Heart right ventricle (tissue), 16 donors: ENCODE measurements at regions not wholly inside any gene's neighbourhood (a gene's known extent, or its start where the extent isn't known, plus 50 kb on each side); places are given as distances from the start of the nearest gene placed in this dataset.

Experiments
- ATAC-seq, 8 donors: fragments of 200-7000 bp; cut with Tn5 transposase; one replicate each; pipeline ENCODE4 v1.9.1; 2020; ENCODE audit warnings: mild to moderate bottlenecking in 8 of 8, moderate library complexity in 8 of 8, moderate number of reproducible peaks in 1 of 8
- DNase-seq, 2 donors: peaks; one replicate each; pipeline ENCODE4 v3.0.0-alpha.2; 2020
- H3K27ac ChIP-seq, 10 donors: fragments of 200-600 bp; sonication (generic) in 2 of 10; one replicate each; pipeline versions ENCODE4 v1.5.0 to v1.8.0; 2020 to 2022; ENCODE audit warnings: mild to moderate bottlenecking in 3 of 10
- H3K27me3 ChIP-seq, 7 donors: fragments of 200-600 bp; one replicate each; pipeline ENCODE4 v1.8.0; 2021 to 2022; ENCODE audit warnings: mild to moderate bottlenecking in 2 of 7
- H3K36me3 ChIP-seq, 9 donors: fragments of 200-600 bp; sonication (generic) in 1 of 9; one replicate each; pipeline versions ENCODE4 v1.5.0 to v1.8.0; 2020 to 2022; ENCODE audit warnings: mild to moderate bottlenecking in 2 of 9
- H3K4me1 ChIP-seq, 9 donors: fragments of 200-600 bp; sonication (generic) in 1 of 9; one replicate each; pipeline versions ENCODE4 v1.5.0 to v1.8.0; 2020 to 2022; ENCODE audit warnings: mild to moderate bottlenecking in 4 of 9
- H3K4me3 ChIP-seq, 10 donors: fragments of 200-600 bp; sonication (generic) in 2 of 10; one replicate each; pipeline versions ENCODE4 v1.5.0 to v1.8.0; 2020 to 2022; ENCODE audit warnings: mild to moderate bottlenecking in 7 of 10, moderate library complexity in 2 of 10
- H3K9me3 ChIP-seq, 11 donors: fragments of 200-600 bp in 10 of 11; sonication (generic) in 2 of 11; one replicate each; pipeline versions ENCODE4 v1.5.0 to v1.8.0; 2013 to 2022; ENCODE audit warnings: mild to moderate bottlenecking in 2 of 11, control low read depth in 1 of 11, moderate library complexity in 1 of 11
- CTCF ChIP-seq, 9 donors: fragments of 200-600 bp; sonication (generic) in 2 of 9; IDR thresholded peaks; one replicate each; pipeline versions ENCODE4 v1.5.0 to v1.8.0; 2021 to 2022; ENCODE audit warnings: antibody characterized with exemption in 9 of 9, mild to moderate bottlenecking in 5 of 9, moderate library complexity in 1 of 9
- WGBS, 2 donors: extraction: QIAGEN DNeasy Blood & Tissue Kit; methylation state at CpG; one replicate each; pipeline ENCODE4 v1.1.7; 2013; ENCODE audit warnings: inconsistent platforms in 1 of 2; 5-methylcytosine and 5-hydroxymethylcytosine counted together
- intact Hi-C, 10 donors: fragments of 100-400 bp; cut with DNase I; formaldehyde crosslinking; loops; one replicate each; pipeline versions ENCODE4 v1.11.1 to v1.14.2; 2022
- donor health status: Arrhythmogenic right ventricular cardiomyopathy.
- donor health status: ischemic (EF 13 %, LVEDD 7.1; RV severe dilation, severe dysfunction).
- donor health status: healthy with polysubstance abuse.
- donor health status: DM: no; HTN: yes; CAD: no.
- donor health status: DM: no; HTN: no; CAD: no.
- donor health status: ischemic (EF 25% LVEDD 6.9; RV normal size, moderate dysfunction).
- donor health status: ischemic (EF 25% LVEDD 5.7; RV mildly dilated, moderate dysfunction).
- donor health status: healthy.
- donor health status: DM: yes; HTN: yes; CAD: no.
- donor health status: Ischemic cardiomyopathy.
- donor health status: ischemic (EF 35%, LVEDD 5.7; RV mildly dilated, moderate dysfunction).
- donor health status: nonischemic (EF 11% LVEDD 7.7; RV severe dilation, severe dysfunction).
- donor health status: DM: yes; HTN: yes; CAD: no.
- donor health status: PGD.
- donor health status: ischemic (EF 29% LVEDD 5.4; RV normal size, mild dysfunction).
- donor health status: nonischemic (EF 23%, LVEDD 6.1; RV moderate dilation, normal function).

DNA sequence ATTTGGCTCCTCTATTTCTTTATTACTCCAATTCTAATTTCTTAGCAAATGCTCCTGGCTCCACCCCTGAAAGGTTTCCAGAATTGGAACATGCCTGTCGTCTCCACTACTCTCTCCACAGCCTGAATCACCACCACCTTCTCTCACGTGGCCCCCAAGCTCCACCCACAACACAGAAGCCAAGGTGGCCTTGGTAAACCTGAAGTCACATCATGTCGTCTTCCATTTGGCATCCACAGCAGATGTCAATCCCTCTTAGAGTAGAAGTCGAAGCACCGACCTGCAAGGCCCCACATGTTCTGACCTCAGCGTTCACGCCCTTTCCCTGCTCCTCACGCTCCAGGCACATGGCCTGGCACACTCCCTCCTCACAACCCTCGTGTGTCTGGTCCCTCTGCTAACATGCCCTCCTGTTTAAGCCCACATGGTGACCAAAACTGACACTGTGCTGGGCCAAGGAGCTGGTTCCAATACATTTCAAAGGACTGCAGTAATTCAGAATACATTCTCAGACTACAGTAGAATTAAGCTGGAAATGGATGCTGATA is 56.3 kb upstream of the GPC1 start:
- H3K4me3 ChIP-seq: no peak overlapping the region
- DNase-seq (no peak), ATAC-seq (no peak)
- no peak for TF ChIP-seq CTCF (IDR thresholded peaks at IDR 0.05)
- intact Hi-C loops: no loop called here
- H3K27ac ChIP-seq: no peak overlapping the region
- WGBS, 2 donors: 75 to 76% methylated on average over 9 of the region's 9 CpGs
- no peaks in the 10 kb centered on the region for H3K27me3 ChIP-seq
- H3K4me1 ChIP-seq: peaks cover 2 to 10% (median 7%) of the 10 kb centered on the region in 9 donors
- H3K36me3 ChIP-seq: no peaks in the 10 kb centered on the region
- peaks cover 0 to 14% (median 0%) of the 10 kb centered on the region in 11 donors for H3K9me3 ChIP-seq

DNA sequence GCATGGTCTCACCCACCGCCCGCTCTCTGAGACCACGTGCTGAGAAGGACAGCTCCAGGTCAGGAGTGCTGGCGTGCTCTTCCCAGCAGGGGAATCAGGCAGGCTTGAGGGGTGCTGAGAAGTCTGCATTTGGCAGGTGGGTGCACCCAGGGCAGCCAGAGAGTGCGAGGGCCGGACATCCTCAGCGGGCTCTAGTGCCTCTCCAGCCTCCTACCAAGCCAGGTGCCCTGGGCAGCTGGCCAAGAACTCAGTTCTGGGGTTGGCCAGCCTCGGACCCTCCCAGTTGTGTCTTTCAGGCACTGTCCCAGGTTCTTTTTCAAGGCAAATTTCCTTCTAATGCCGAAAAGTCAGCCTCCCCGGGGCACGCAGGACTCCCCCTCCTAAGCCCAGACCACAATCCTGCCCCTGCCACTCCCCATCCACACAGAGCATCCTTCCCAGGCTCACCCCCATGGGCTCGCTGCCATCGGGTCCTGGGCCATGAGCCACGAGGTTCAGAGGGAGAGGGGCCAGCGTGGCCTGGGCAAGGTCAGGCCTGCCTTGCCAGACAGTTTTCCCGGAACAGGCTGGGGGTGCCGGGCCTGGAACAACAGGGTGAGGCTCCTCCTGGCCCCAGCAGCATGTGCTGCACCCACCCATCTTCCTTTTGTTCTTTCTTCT is 52.2 kb upstream of the GPC1 start:
- peak in 1 of 2 donors; percentile 22 for DNase-seq
- TF ChIP-seq CTCF (IDR thresholded peaks at IDR 0.05): no peak
- peaks cover 0 to 14% (median 0%) of the 10 kb centered on the region in 11 donors for H3K9me3 ChIP-seq

GRCh38 chr2:240383871-240384700 is 51.4 kb upstream of the GPC1 start:
- WGBS, 2 donors: 89 to 95% methylated on average over 29 of the region's 29 CpGs
- intact Hi-C loops: no loop called here

More for the DNA sequence above, 52.2 kb upstream of the GPC1 start:
- peak in 1 of 8 donors; percentile 32 for ATAC-seq
- H3K4me1 ChIP-seq: peaks cover 0 to 13% (median 9%) of the 10 kb centered on the region in 9 donors
- no peaks in the 10 kb centered on the region for H3K36me3 ChIP-seq
- no peak overlapping the region for H3K4me3 ChIP-seq
- WGBS, 2 donors: 76 to 83% methylated on average over 17 of the region's 17 CpGs
- intact Hi-C loops: no loop called here
- H3K27me3 ChIP-seq: no peaks in the 10 kb centered on the region
- no peak overlapping the region for H3K27ac ChIP-seq

More at GRCh38 chr2:240383871-240384700, 51.4 kb upstream of the GPC1 start:
- H3K36me3 ChIP-seq: no peaks in the 10 kb centered on the region
- peak in 1 of 8 donors; percentile 10 for ATAC-seq
- no peak for TF ChIP-seq CTCF (IDR thresholded peaks at IDR 0.05)
- no peak overlapping the region for H3K27ac ChIP-seq
- DNase-seq: peak in 1 of 2 donors; percentile 17
- H3K4me3 ChIP-seq: no peak overlapping the region
- peaks cover 0 to 14% (median 0%) of the 10 kb centered on the region in 11 donors for H3K9me3 ChIP-seq
- peaks cover 0 to 13% (median 9%) of the 10 kb centered on the region in 9 donors for H3K4me1 ChIP-seq
- no peaks in the 10 kb centered on the region for H3K27me3 ChIP-seq
